ENCODE measurements at regions not wholly inside any gene's neighbourhood (a gene's known extent, or its start where the extent isn't known, plus 50 kb on each side); places are given as distances from the start of the nearest gene placed in this dataset.

- CTCF ChIA-PET, result no interaction called here
Measured at GRCh38 chr17:70794738-70795137, 625.4 kb downstream of the KCNJ2 start.

DNA sequence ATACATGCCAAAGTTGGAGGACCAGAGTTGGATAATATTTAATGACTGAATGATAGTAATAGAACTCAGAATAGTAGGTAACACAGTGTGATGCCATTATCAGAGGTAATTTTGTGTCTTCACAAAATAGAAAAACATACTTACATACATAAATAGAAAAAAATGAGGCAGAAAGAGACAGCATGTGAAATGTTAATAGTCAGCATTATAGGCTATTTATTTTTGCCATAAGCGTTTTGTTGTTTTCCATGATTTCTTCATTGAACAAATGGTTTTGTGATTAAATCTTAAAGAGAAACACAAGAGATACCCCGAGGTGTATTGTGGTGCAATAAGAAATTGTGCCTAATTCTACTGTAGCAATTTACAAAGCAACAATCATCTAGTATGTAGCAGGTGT lies 626.3 kb downstream of the KCNJ2 start:
- no peaks in the 10 kb centered on the region for H3K79me2 ChIP-seq (ENCODE audit: low read depth)
- no TSS peak for BruUV-seq (replicated peaks)
- H3K27ac ChIP-seq, result no peak overlapping the region
- ChIA-PET POLR2A (ENCODE audit: unreplicated experiment) (no interaction called here), CTCF (no interaction called here)
- no peaks in the 10 kb centered on the region for H3K27me3 ChIP-seq (ENCODE audit: insufficient read depth, low read depth)
- no peaks in the 10 kb centered on the region for H3K36me3 ChIP-seq (ENCODE audit: low read depth)
- no peaks in the 10 kb centered on the region for H3K9me3 ChIP-seq (ENCODE audit: insufficient read depth, low read depth)
- no peaks in the 10 kb centered on the region for H3F3A ChIP-seq (ENCODE audit: insufficient read depth, low read depth)
- H3K9me2 ChIP-seq (ENCODE audit: insufficient read depth), result no peaks in the 10 kb centered on the region
- no peak overlapping the region for H2AFZ ChIP-seq
- H3K4me2 ChIP-seq, result no peak overlapping the region
- TF ChIP-seq, protein P1, sequence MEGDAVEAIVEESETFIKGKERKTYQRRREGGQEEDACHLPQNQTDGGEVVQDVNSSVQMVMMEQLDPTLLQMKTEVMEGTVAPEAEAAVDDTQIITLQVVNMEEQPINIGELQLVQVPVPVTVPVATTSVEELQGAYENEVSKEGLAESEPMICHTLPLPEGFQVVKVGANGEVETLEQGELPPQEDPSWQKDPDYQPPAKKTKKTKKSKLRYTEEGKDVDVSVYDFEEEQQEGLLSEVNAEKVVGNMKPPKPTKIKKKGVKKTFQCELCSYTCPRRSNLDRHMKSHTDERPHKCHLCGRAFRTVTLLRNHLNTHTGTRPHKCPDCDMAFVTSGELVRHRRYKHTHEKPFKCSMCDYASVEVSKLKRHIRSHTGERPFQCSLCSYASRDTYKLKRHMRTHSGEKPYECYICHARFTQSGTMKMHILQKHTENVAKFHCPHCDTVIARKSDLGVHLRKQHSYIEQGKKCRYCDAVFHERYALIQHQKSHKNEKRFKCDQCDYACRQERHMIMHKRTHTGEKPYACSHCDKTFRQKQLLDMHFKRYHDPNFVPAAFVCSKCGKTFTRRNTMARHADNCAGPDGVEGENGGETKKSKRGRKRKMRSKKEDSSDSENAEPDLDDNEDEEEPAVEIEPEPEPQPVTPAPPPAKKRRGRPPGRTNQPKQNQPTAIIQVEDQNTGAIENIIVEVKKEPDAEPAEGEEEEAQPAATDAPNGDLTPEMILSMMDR (conservative IDR thresholded peaks at IDR 0.05), result no peak
- no peak for TF ChIP-seq EZH2 (IDR thresholded peaks at IDR 0.05; ENCODE audit: low read depth)
- no peaks in the 10 kb centered on the region for H4K20me1 ChIP-seq (ENCODE audit: insufficient read depth)
- no peak overlapping the region for H3K4me3 ChIP-seq
- H3K4me1 ChIP-seq (replicated peaks; ENCODE audit: insufficient read depth), result no peaks in the 10 kb centered on the region
- DNase-seq, result no peak
- intact Hi-C loops (cut with micrococcal nuclease; ENCODE audit: unreplicated experiment), result no loop called here

More at GRCh38 chr17:70794738-70795137, 625.4 kb downstream of the KCNJ2 start:
- Histone ChIP-seq H3K36me3 (ENCODE audit: low read depth) (no peaks in the 10 kb centered on the region), H3K9me3 (ENCODE audit: insufficient read depth, low read depth) (no peaks in the 10 kb centered on the region), H3K9me2 (ENCODE audit: insufficient read depth) (no peaks in the 10 kb centered on the region), H3K27me3 (ENCODE audit: insufficient read depth, low read depth) (no peaks in the 10 kb centered on the region), H3K4me1 (replicated peaks; ENCODE audit: insufficient read depth) (no peaks in the 10 kb centered on the region), H3F3A (ENCODE audit: insufficient read depth, low read depth) (no peaks in the 10 kb centered on the region), H4K20me1 (ENCODE audit: insufficient read depth) (no peaks in the 10 kb centered on the region), H3K4me3 (no peak overlapping the region), H2AFZ (no peak overlapping the region), H3K79me2 (ENCODE audit: low read depth) (no peaks in the 10 kb centered on the region), H3K27ac (no peak overlapping the region), H3K4me2 (no peak overlapping the region)
- DNase-seq, result no peak
- BruUV-seq (replicated peaks), result no TSS peak
- no peak for TF ChIP-seq EZH2 (IDR thresholded peaks at IDR 0.05; ENCODE audit: low read depth)
- TF ChIP-seq, protein P1 (conservative IDR thresholded peaks at IDR 0.05), result no peak
- intact Hi-C loops (cut with micrococcal nuclease; ENCODE audit: unreplicated experiment), result no loop called here
- POLR2A ChIA-PET (ENCODE audit: unreplicated experiment), result no interaction called here

DNA sequence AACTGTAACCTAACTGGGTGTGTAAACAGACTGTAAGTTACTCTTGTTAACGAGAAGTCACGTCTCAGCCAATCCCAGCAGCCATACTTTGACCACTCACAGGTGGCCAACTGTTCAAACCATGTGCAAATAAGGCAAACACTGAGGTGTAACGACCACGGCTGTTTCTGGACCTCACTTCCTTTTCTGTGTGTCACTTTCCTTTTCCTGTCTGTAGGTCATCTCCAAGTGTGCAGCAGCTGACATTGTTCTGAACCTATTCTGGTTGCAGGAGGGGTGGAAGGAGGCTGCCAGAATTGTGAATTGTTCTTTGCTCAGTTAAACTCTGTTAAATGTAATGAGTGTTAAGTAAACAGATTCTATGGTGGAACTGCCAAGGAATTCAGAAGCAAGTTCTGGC lies 627.4 kb downstream of the KCNJ2 start:
- Histone ChIP-seq H3K4me3 (no peak overlapping the region), H3K27me3 (ENCODE audit: insufficient read depth, low read depth) (no peaks in the 10 kb centered on the region), H3K27ac (no peak overlapping the region), H3K36me3 (ENCODE audit: low read depth) (no peaks in the 10 kb centered on the region), H2AFZ (peak overlapping the region; percentile 51; the same call in 1 of the 2 replicates), H3K9me2 (ENCODE audit: insufficient read depth) (no peaks in the 10 kb centered on the region), H3K79me2 (ENCODE audit: low read depth) (no peaks in the 10 kb centered on the region), H3K4me1 (replicated peaks; ENCODE audit: insufficient read depth) (no peaks in the 10 kb centered on the region), H3K9me3 (ENCODE audit: insufficient read depth, low read depth) (no peaks in the 10 kb centered on the region), H3K4me2 (no peak overlapping the region), H4K20me1 (ENCODE audit: insufficient read depth) (no peaks in the 10 kb centered on the region), H3F3A (ENCODE audit: insufficient read depth, low read depth) (no peaks in the 10 kb centered on the region)
- ChIA-PET CTCF (no interaction called here), POLR2A (ENCODE audit: unreplicated experiment) (no interaction called here)
- no peak for TF ChIP-seq EZH2 (IDR thresholded peaks at IDR 0.05; ENCODE audit: low read depth)
- TF ChIP-seq, protein P1 (conservative IDR thresholded peaks at IDR 0.05), result no peak
- no peak for DNase-seq
- intact Hi-C loops (cut with micrococcal nuclease; ENCODE audit: unreplicated experiment), result no loop called here
- no TSS peak for BruUV-seq (replicated peaks)

All from PC-9 (cell line).